Midbrain (tissue), 1 donor: ENCODE measurements at regions not wholly inside any gene's neighbourhood (a gene's known extent, or its start where the extent isn't known, plus 50 kb on each side); places are given as distances from the start of the nearest gene placed in this dataset.
A peak's percentile ranks its signal among the peaks of the same experiment; 100 is the strongest.
"Not testable (repeated sequence)": the region's sequence is repeated elsewhere in the genome, so short reads cannot be mapped to it uniquely, and the experiment has no call there.

ENCODE experiments used
- DNase-seq: peaks from one replicate; lab custom pipeline; 2025; lab: John Stamatoyannopoulos, UW

- no peak for DNase-seq
These were observed 129.3 kb downstream of the COPS8 start for GRCh38 chr2:237214963-237215362.

DNA sequence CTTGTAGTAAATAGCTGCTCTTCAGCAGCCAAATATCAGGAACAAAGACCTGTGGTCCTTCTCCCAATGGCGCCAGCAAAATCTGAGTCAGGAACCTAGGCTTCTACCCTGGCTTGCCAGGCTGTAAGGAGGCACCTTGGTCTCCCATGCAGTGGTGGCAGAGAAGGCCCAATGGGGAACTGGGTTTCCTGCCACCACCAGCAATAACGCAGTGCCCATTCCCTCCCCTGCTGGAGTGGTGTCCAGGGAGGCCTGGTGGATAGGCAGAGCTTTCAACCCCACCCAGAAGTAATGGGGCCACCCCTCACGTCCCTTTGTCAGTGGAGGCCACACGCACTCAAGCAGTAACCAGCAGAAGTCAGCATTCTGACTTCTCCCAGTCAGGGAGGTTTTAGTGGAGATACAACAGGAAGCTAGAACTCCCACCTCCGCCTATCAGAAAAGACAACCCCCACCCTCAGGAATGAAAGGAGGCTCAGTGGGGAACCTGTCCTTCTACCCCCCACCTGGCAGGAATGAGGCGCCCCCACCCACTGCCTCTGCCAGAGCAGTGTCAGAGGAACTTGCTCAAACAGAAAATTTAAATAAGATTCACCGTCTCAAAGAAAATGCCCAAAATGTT is 132.4 kb downstream of the COPS8 start:
- no peak for DNase-seq

DNA sequence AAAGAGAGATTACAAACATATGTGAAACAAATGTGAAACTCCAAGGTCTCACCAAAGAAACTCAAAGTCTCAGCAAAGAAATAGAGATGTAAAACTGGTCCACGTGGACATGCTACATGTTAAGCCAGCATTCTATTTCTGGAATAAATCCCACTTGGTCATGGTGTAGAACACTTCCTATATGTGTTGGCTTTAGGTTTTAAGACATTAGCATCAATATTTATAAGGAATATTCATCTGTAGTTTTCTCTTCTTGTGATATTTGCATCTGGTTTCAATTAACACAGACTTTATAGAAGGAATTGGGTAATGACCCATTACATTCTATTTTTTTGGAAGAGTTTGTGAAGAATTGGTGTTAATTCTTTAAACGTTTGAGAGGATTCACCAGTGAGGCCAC is 133.1 kb downstream of the COPS8 start:
- DNase-seq = no peak

GRCh38 chr2:237219826-237220225 is 134.1 kb downstream of the COPS8 start:
- no peak for DNase-seq

DNA sequence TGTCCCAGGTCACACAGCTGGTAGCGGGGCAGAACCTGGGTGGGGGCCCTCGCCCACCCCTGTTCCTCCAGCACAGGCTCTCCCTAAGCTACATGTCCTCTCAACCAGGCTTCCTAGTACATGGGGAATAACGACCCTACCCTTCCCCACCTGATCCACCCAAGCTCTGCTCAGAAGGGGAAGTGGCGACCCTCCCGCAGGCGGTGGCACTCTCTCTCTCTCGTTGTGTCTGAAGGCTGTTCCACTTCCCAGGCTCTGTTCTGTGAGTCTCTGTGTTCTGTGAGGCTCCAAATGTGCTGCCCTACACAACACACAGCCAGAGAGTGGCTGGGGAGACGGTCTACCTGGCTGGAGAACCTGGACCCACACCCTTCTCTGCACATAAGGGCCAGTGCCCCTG is 135.8 kb downstream of the COPS8 start:
- DNase-seq = no peak

DNA sequence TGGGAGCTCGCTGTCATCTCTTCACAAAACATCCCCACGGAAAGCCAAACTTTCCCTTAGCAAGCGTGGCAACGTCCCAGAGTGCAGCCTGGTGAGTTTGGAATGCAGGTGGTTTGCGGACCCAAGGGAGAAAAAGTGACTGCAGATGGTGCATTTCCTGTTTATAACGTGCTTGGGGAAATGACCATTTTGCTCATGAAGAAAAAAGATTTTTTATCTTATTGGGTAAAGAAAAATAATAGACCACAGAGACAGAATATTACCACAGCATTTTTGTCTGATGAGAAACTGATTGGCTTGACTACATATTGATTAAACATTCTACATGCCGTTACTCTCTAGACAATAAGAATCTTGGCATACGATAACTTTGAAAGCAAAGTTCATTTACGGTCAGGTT is 136.5 kb downstream of the COPS8 start:
- no peak for DNase-seq

GRCh38 chr2:237222601-237223041 is 136.9 kb downstream of the COPS8 start:
- DNase-seq = no peak

- DNase-seq = no peak
These were observed 137.6 kb downstream of the COPS8 start for GRCh38 chr2:237223201-237223861.

GRCh38 chr2:237227190-237227589 is 141.5 kb downstream of the COPS8 start:
- no peak for DNase-seq

DNA sequence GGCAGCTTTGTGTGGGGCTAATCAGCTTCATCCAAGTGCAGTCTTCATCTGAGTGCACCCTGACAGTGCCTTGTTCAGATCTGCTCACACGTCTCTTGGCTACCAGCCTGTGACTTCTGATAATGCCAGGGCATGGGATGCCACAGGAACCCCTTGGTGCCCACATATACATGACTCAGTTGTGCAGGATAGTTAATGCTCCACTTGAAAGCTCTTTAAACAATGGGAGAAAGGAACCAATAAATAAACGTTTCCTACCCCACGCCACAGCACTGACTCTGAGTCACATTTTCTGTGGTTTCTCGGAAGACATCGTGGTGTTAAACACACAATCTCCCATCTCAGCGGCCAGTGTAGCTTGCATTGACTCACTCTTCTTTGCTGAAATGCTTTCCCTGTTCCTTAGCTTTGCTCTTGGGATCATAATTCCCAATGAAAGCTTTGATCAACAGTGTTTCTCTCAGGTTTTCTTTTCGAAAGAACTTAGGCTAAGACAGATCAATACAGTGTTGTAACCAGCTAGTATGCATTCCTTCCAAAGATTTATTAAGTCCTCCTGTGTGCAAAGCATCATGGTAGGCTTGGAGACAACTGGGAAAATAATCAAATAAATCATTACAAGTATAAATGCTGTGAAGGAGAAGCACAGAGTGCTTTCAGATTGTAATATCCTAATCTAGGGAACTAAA is 142.0 kb downstream of the COPS8 start:
- no peak for DNase-seq

DNA sequence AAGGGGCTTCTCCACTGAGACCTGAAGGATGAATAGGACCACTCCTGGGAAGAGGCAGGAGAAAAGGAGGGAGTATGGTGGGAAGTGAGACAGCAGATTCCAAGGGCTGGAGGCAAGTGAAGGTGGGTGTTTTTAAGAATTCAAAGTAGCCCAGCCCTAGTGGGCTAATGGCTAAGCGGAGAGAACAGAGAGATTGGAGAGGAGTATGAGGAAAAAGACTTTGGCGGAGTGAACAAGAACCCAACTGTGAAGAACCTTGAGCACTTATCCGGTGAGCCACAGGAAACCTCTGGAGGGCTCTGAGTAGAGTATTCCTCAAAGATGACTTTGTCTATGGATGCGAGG is 142.6 kb downstream of the COPS8 start:
- DNase-seq = no peak

DNA sequence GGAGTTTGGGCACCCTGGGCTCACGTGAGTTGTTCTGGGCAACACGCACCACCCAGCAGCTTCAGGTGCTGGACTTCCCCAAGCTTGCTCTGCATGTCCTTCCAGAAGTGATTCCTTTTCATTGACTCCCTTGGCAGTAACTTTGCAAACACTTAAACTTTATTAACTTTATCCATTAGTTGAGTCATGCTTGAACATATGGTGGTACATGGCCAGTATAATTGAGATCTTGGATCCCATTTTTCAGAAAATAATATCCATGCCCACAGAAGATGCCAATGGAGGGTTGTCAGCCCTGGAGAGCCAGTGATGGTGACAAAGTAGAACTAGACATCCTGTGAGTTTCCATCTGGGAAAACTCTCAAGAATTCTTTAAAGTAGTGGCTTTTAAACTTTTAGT is 144.2 kb downstream of the COPS8 start:
- no peak for DNase-seq

DNA sequence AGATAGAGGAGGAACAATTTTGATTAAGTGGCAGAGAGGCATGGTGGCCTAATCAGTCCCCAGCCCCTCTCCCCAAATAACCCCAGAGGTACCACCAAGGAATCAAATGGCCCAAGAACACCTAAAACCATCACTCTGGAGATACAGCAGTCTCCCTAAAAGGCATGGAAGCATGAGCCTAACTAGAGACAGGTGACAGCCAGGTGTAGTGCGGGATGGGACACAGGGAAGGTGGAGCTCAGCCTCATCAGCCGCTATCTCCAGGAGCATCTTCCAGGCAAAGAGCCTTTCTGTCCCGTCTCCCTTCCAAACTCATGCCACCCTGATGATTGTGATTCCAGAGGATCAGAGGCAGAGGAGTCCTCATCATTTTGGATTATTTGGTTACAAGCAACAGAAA is 144.7 kb downstream of the COPS8 start:
- no peak for DNase-seq

GRCh38 chr2:237231593-237231992 is 145.9 kb downstream of the COPS8 start:
- DNase-seq = no peak

DNA sequence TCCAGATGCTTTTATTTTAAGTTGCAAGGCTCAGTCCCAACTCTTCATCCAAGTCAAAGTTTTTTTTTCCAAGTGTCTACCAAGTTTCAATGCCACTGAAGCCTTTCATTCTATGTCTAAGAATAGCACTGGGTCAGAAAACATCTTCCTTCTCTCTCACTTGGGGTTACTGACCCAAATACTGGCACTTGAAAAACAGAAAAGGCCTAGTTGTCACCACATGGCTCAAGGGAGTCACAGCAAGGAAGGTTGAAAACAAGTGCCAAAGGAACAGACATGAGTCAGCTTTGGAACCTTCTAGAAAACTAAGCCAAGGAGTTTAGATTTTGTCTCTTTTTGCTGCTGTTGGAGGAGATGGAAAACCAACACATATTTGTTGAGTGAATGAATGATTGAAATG is 146.5 kb downstream of the COPS8 start:
- peak; percentile 7 for DNase-seq

DNA sequence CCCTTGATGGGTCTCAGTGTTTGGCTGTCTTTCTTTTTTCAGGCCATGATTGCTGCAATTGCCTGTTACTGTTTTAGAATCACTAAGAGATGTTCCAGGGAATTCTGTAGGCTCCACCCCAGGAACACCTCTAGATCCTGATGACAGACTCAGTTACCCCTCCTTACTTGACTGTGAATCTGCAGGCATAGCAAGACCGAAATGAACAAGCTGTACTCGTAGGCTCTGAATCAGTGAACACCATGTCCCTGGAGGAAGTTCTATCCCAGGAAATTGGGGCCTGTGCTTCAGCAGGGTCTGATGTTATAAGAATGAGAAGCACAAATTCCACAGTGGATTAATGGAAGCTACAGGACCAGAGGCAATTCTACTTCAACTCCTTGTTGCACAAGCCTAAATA is 148.6 kb downstream of the COPS8 start:
- no peak for DNase-seq

DNA sequence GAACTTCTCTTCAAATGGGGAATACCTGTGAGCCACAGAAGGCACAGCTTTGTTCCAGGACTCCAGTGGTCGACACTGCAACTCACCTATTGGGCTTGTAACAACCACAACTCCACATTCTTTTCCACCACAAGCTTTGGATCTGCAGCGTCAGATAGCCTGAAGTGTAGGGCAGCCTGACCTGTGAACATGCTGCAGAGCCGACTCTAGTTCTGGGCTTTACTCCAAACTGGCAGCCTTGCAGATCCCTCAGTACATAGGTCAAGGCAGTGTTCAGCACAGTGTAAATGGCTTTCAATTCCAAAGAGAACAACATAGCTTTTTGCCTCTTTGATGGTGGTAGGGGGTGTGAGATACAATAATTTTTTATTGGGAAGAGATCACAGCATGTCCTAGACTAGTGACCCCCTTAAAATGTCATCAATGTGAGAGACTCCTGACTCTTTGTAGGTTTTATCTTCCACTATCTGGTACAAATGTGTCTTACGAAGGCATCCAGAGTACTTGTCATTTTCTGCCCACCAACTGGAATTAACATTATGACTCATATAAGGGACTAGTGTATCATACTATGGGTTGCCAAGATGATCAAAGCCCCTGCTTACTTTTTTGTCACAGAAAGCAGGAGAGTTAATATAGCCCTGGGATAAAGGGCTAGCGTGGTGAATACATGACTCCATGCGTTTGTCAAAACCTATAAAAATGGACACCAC is 149.8 kb downstream of the COPS8 start:
- DNase-seq = no peak

DNA sequence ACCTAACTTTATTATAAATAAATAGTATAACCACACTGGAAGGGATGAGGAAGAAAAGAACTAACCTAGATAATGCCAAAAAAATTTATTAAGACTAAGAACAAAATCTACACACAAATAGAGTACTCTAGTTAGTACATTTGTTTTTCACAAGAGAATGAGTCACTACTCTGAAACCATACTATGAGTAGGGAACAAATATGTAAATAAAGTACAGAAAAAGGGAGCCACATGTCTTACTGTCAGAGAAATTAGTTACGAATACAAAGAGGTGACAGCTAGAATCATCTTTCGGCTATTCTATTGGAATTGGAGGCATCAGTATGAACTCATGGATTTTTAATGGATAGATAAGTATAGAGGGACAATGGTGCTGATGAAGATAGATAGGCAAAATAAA is 150.5 kb downstream of the COPS8 start:
- DNase-seq = no peak

- DNase-seq = no peak
These were observed 152.6 kb downstream of the COPS8 start for GRCh38 chr2:237238249-237238648.

- no peak for DNase-seq
These were observed 154.6 kb downstream of the COPS8 start for GRCh38 chr2:237240252-237240651.

GRCh38 chr2:237240868-237241267 is 155.2 kb downstream of the COPS8 start:
- not testable (repeated sequence) for DNase-seq

GRCh38 chr2:237242091-237242536 is 156.4 kb downstream of the COPS8 start:
- DNase-seq = no peak

DNA sequence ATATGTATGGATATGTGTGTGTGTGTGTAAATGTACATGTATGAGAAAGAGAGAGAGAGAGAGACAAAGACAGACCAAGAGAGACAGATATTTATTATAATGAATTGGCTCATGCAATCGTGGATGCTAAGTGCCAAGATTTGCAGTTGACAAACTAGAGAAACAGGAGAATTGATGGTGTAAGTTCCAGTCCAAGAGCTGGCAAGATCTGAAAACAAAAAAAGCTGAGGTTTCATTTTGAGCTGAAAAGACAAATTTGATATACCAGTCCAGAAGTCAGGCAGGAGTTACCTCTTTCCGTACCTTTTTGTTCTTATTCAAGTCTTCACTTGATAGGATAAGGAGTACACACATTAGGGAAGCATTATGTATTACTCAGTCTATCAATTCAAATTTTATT is 157.8 kb downstream of the COPS8 start:
- no peak for DNase-seq
